ENCODE measurements at regions not wholly inside any gene's neighbourhood (a gene's known extent, or its start where the extent isn't known, plus 50 kb on each side); places are given as distances from the start of the nearest gene placed in this dataset.
A peak's percentile ranks its signal among the peaks of the same experiment; 100 is the strongest.

- TF ChIP-seq EZH2 (IDR thresholded peaks at IDR 0.05; ENCODE audit: borderline replicate concordance, low read depth, low read length, severe bottlenecking): no peak
- TF ChIP-seq CTCF (IDR thresholded peaks at IDR 0.05; ENCODE audit: borderline replicate concordance, extremely low read depth, low read length, poor library complexity, severe bottlenecking): no peak
These were observed 230.3 kb upstream of the PTPRD start for GRCh38 chr9:10843151-10843550.

GRCh38 chr9:10855847-10856246, 243.0 kb upstream of the PTPRD start:
- DNase-seq: no peak
- no peaks in the 10 kb centered on the region for H3K79me2 ChIP-seq (ENCODE audit: insufficient read depth, low read length)
- no peaks in the 10 kb centered on the region for H3K36me3 ChIP-seq (ENCODE audit: insufficient read depth, low read length)
- TF ChIP-seq CTCF (IDR thresholded peaks at IDR 0.05; ENCODE audit: borderline replicate concordance, extremely low read depth, low read length, poor library complexity, severe bottlenecking) (peak; percentile 27), EZH2 (IDR thresholded peaks at IDR 0.05; ENCODE audit: borderline replicate concordance, low read depth, low read length, severe bottlenecking) (no peak)
- H4K20me1 ChIP-seq (ENCODE audit: insufficient read depth, low read length): no peaks in the 10 kb centered on the region
- no peaks in the 10 kb centered on the region for H3K27me3 ChIP-seq (ENCODE audit: insufficient read depth, low read length, poor library complexity)
- no peak overlapping the region for H3K9ac ChIP-seq (ENCODE audit: low read depth, low read length)
- H3K4me1 ChIP-seq (ENCODE audit: insufficient read depth, low read length): no peaks in the 10 kb centered on the region
- no peak overlapping the region for H3K4me3 ChIP-seq (ENCODE audit: low read depth in 1 of 2, low read length in 2 of 2)
- no peak for ATAC-seq (ENCODE audit: insufficient read depth, low read depth)
- H3K9me3 ChIP-seq (ENCODE audit: insufficient read depth, low read length, severe bottlenecking): no peaks in the 10 kb centered on the region
- no peak overlapping the region for H2AFZ ChIP-seq (ENCODE audit: low read depth, low read length)
- no peak overlapping the region for H3K27ac ChIP-seq (ENCODE audit: low read length)
- H3K4me2 ChIP-seq (ENCODE audit: insufficient read depth, low read length): no peak overlapping the region

More at GRCh38 chr9:10843151-10843550, 230.3 kb upstream of the PTPRD start:
- no peaks in the 10 kb centered on the region for H3K9me3 ChIP-seq (ENCODE audit: insufficient read depth, low read length, severe bottlenecking)
- no peak overlapping the region for H2AFZ ChIP-seq (ENCODE audit: low read depth, low read length)
- no peak overlapping the region for H3K27ac ChIP-seq (ENCODE audit: low read length)
- H3K4me1 ChIP-seq (ENCODE audit: insufficient read depth, low read length): no peaks in the 10 kb centered on the region
- no peaks in the 10 kb centered on the region for H3K36me3 ChIP-seq (ENCODE audit: insufficient read depth, low read length)
- H3K79me2 ChIP-seq (ENCODE audit: insufficient read depth, low read length): no peaks in the 10 kb centered on the region
- ATAC-seq (ENCODE audit: insufficient read depth, low read depth): no peak
- H4K20me1 ChIP-seq (ENCODE audit: insufficient read depth, low read length): no peaks in the 10 kb centered on the region
- no peak overlapping the region for H3K4me2 ChIP-seq (ENCODE audit: insufficient read depth, low read length)
- no peak overlapping the region for H3K4me3 ChIP-seq (ENCODE audit: low read depth in 1 of 2, low read length in 2 of 2)
- no peak overlapping the region for H3K9ac ChIP-seq (ENCODE audit: low read depth, low read length)
- DNase-seq: no peak
- H3K27me3 ChIP-seq (ENCODE audit: insufficient read depth, low read length, poor library complexity): no peaks in the 10 kb centered on the region

- Histone ChIP-seq H4K20me1 (ENCODE audit: insufficient read depth, low read length) (no peaks in the 10 kb centered on the region), H3K27ac (ENCODE audit: low read length) (no peak overlapping the region), H3K4me1 (ENCODE audit: insufficient read depth, low read length) (no peaks in the 10 kb centered on the region), H3K4me2 (ENCODE audit: insufficient read depth, low read length) (no peak overlapping the region), H3K4me3 (ENCODE audit: low read depth in 1 of 2, low read length in 2 of 2) (no peak overlapping the region), H3K79me2 (ENCODE audit: insufficient read depth, low read length) (no peaks in the 10 kb centered on the region), H2AFZ (ENCODE audit: low read depth, low read length) (no peak overlapping the region), H3K9ac (ENCODE audit: low read depth, low read length) (no peak overlapping the region), H3K27me3 (ENCODE audit: insufficient read depth, low read length, poor library complexity) (no peaks in the 10 kb centered on the region), H3K36me3 (ENCODE audit: insufficient read depth, low read length) (no peaks in the 10 kb centered on the region), H3K9me3 (ENCODE audit: insufficient read depth, low read length, severe bottlenecking) (no peaks in the 10 kb centered on the region)
- no peak for ATAC-seq (ENCODE audit: insufficient read depth, low read depth)
- TF ChIP-seq CTCF (IDR thresholded peaks at IDR 0.05; ENCODE audit: borderline replicate concordance, extremely low read depth, low read length, poor library complexity, severe bottlenecking) (no peak), EZH2 (IDR thresholded peaks at IDR 0.05; ENCODE audit: borderline replicate concordance, low read depth, low read length, severe bottlenecking) (no peak)
- DNase-seq: no peak
These were observed 246.0 kb upstream of the PTPRD start for GRCh38 chr9:10858817-10859216.

- H3K4me2 ChIP-seq (ENCODE audit: insufficient read depth, low read length): no peak overlapping the region
- H3K27ac ChIP-seq (ENCODE audit: low read length): no peak overlapping the region
- no peaks in the 10 kb centered on the region for H3K27me3 ChIP-seq (ENCODE audit: insufficient read depth, low read length, poor library complexity)
- H3K79me2 ChIP-seq (ENCODE audit: insufficient read depth, low read length): no peaks in the 10 kb centered on the region
- ATAC-seq (ENCODE audit: insufficient read depth, low read depth) (no peak), DNase-seq (no peak)
- TF ChIP-seq EZH2 (IDR thresholded peaks at IDR 0.05; ENCODE audit: borderline replicate concordance, low read depth, low read length, severe bottlenecking) (no peak), CTCF (IDR thresholded peaks at IDR 0.05; ENCODE audit: borderline replicate concordance, extremely low read depth, low read length, poor library complexity, severe bottlenecking) (no peak)
- no peak overlapping the region for H2AFZ ChIP-seq (ENCODE audit: low read depth, low read length)
- no peak overlapping the region for H3K4me3 ChIP-seq (ENCODE audit: low read depth in 1 of 2, low read length in 2 of 2)
- H3K9me3 ChIP-seq (ENCODE audit: insufficient read depth, low read length, severe bottlenecking): no peaks in the 10 kb centered on the region
- H3K9ac ChIP-seq (ENCODE audit: low read depth, low read length): no peak overlapping the region
- H4K20me1 ChIP-seq (ENCODE audit: insufficient read depth, low read length): no peaks in the 10 kb centered on the region
- no peaks in the 10 kb centered on the region for H3K36me3 ChIP-seq (ENCODE audit: insufficient read depth, low read length)
- H3K4me1 ChIP-seq (ENCODE audit: insufficient read depth, low read length): no peaks in the 10 kb centered on the region
These were observed 250.7 kb upstream of the PTPRD start for GRCh38 chr9:10863476-10863875.
